Stimulated activated CD8-positive, alpha-beta memory T cell treated with anti-CD3 and anti-CD28 coated beads, Interleukin-4, amount 100 ng/mL, for 4 hours (primary cell): ENCODE measurements at regions not wholly inside any gene's neighbourhood (a gene's known extent, or its start where the extent isn't known, plus 50 kb on each side); places are given as distances from the start of the nearest gene placed in this dataset.
"Not testable (repeated sequence)": the region's sequence is repeated elsewhere in the genome, so short reads cannot be mapped to it uniquely, and the experiment has no call there.

Experiments used
- DNase-seq, 2 donors: peaks; one replicate each; pipeline ENCODE4 v3.0.0-alpha.2; 2020; ENCODE audit warnings: low read depth in 2 of 2, low spot score in 1 of 2

- no peak for DNase-seq
Measured at GRCh38 chr5:167264348-167264747, 1027.1 kb upstream of the WWC1 start.

- no peak for DNase-seq
Measured at GRCh38 chr5:167268337-167268736, 1023.1 kb upstream of the WWC1 start.

- DNase-seq: no peak
Measured at GRCh38 chr5:167269146-167269545, 1022.3 kb upstream of the WWC1 start.

GRCh38 chr5:167271081-167271480 is 1020.4 kb upstream of the WWC1 start:
- no peak for DNase-seq

- DNase-seq: no peak
Measured at GRCh38 chr5:167271511-167271910, 1019.9 kb upstream of the WWC1 start.

GRCh38 chr5:167280111-167280510 is 1011.3 kb upstream of the WWC1 start:
- no peak for DNase-seq

- no peak for DNase-seq
Measured at GRCh38 chr5:167281925-167282324, 1009.5 kb upstream of the WWC1 start.

- DNase-seq: no peak
Measured at GRCh38 chr5:167283691-167284090, 1007.8 kb upstream of the WWC1 start.

GRCh38 chr5:167284222-167284890 is 1007.1 kb upstream of the WWC1 start:
- DNase-seq: no peak

- DNase-seq: no peak
Measured at GRCh38 chr5:167285591-167285990, 1005.9 kb upstream of the WWC1 start.

- DNase-seq: no peak
Measured at GRCh38 chr5:167286891-167287290, 1004.6 kb upstream of the WWC1 start.

GRCh38 chr5:167290478-167290877 is 1001.0 kb upstream of the WWC1 start:
- no peak for DNase-seq

- DNase-seq: no peak
Measured at GRCh38 chr5:167294882-167295680, 996.4 kb upstream of the WWC1 start.

- DNase-seq: no peak
Measured at GRCh38 chr5:167295681-167296005, 995.8 kb upstream of the WWC1 start.

GRCh38 chr5:167296066-167296465 is 995.4 kb upstream of the WWC1 start:
- no peak for DNase-seq

GRCh38 chr5:167296661-167297060 is 994.8 kb upstream of the WWC1 start:
- DNase-seq: no peak

GRCh38 chr5:167299861-167300260 is 991.6 kb upstream of the WWC1 start:
- DNase-seq: not testable (repeated sequence)

- no peak for DNase-seq
Measured at GRCh38 chr5:167303582-167303981, 987.9 kb upstream of the WWC1 start.

GRCh38 chr5:167304834-167305469 is 986.5 kb upstream of the WWC1 start:
- DNase-seq: no peak

GRCh38 chr5:167305591-167306213 is 985.7 kb upstream of the WWC1 start:
- no peak for DNase-seq

- no peak for DNase-seq
Measured at GRCh38 chr5:167307042-167307441, 984.4 kb upstream of the WWC1 start.

- DNase-seq: no peak
Measured at GRCh38 chr5:167308466-167308865, 983.0 kb upstream of the WWC1 start.
